Posterior vena cava (tissue), 2 donors: ENCODE measurements at regions not wholly inside any gene's neighbourhood (a gene's known extent, or its start where the extent isn't known, plus 50 kb on each side); places are given as distances from the start of the nearest gene placed in this dataset.
A peak's percentile ranks its signal among the peaks of the same experiment; 100 is the strongest.

Source experiments
- DNase-seq: peaks from one replicate; pipeline ENCODE4 v3.0.0-alpha.2; 2020; ENCODE audit warnings: low spot score
- intact Hi-C, 2 donors: fragments of 100-400 bp; cut with DNase I; formaldehyde crosslinking; loops; one replicate each; pipeline versions ENCODE4 v1.14.1 to v1.14.2; 2022 to 2023
- donor health status: DM: yes; HTN: yes; CAD: no.
- donor health status: DM: yes; HTN: yes; CAD: no.

DNA sequence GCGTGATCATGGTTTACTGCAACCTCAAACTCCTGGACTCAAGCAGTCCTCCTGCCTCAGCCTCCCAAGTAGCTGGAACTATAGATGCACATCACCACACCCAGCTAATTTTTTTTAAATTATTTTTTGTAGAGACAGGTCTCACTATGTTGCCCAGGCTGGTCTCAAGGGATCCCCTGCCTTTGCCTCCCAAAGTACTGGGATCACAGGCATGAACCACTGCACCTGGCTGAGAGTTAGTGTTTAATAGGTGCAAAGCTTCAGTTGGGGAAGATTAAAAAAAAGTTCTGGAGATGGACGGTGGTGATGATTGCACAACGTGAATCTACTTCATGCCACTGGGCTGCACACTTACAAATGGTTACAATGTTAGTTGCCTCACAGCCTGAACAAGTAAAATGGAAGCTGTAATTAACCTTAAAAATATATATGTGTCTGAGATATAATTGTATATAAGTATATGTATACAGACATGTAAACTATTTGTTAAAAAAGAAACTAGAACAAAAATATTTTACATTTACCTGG, 106.4 kb upstream of the ZNF438 start:
- intact Hi-C loops = loop anchor here in 1 of 2 donors (10.0 kb wide), 1 partner anchor 177 kb away; the partner anchor contains the start of gene ZEB1
- no peak for DNase-seq

DNA sequence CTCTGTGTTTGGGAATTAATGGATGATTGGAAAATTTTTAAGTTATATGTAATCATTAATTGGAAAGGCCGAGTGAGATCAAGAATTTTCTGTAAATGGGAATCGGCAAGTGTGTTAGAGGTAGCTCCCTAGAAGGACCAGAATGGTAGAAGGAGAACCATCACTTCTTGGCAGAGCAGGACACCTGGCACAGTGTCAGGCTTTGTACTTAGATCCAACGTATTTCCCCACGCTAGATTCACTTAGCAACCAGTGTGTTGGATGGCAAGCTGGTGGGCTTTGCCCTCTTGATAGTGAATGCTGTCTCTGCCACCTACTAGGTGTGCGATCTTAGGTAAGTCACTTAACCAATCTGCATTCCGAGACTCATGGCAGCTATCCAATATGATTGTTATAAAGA, 107.8 kb upstream of the ZNF438 start:
- intact Hi-C loops = loop anchor here in 1 of 2 donors (10.0 kb wide), 1 partner anchor 175 kb away; the partner anchor contains the start of gene ZEB1
- no peak for DNase-seq

DNA sequence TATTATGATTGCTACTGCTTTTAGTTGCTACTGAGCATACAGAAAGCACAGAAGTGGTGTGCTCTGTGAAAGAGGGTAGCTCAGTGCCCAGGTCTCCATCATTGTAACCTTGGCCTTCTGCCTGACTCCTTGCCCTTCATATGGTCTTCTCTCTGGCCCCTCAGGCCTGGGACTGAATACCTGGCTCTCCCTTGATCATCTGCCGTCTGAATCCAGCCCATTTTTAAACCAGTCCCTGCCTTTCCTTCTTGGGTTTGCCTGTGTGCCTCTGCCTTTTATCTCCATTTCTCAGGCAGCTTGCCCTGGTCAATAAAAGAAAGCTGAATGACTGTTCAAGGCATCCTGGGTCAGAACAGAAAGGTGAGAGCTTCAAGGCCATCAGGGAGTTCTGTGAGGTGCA, 109.1 kb upstream of the ZNF438 start:
- intact Hi-C loops = no loop called here
- no peak for DNase-seq

DNA sequence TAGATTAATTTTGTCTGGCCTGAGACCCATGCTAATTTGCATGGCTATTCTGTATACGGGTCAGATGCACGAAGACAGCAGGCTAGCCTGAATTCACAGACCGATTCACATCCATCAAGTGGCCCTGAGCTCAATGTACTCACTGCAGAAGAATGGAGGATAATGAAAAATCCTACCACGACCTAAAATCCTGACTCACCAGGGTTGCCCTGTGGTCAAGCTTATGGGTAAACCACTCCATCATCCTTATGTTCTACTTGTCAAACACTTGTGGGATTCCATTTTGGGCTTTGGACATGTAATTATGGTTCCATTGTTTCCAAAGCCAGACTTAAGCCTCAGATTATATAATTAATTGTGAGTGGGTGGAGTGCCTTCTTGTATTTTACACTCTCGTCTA, 110.4 kb upstream of the ZNF438 start:
- intact Hi-C loops = no loop called here
- no peak for DNase-seq

DNA sequence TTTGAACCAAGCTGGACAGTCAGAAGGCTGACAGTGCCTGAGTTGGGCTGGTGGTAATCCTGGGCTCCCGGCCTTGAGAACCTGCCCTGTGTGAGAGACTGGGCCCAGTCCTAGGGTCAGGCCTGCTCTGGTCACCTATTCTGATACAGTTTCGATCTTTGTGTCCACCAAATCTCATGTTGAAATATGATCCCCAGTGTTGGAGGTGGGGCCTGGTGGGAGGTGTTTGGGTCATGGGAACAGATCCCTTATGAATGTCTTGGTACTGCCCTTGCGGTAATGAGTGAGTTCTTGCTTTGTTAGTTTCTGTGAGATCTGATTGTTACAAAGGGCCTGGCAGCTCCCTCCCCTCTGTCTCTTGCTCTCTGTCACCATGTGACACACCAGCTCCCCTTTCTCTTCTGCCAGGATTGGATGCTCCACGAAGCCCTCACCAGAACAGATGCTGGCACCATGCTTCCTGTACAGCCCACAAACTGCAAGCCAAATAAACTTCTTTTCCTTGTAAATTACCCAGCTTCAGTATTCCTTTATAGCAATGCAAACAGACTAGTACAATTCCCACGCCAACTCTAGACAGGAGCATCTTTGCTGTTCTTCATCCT, 111.8 kb upstream of the ZNF438 start:
- DNase-seq = no peak
- intact Hi-C loops = no loop called here

DNA sequence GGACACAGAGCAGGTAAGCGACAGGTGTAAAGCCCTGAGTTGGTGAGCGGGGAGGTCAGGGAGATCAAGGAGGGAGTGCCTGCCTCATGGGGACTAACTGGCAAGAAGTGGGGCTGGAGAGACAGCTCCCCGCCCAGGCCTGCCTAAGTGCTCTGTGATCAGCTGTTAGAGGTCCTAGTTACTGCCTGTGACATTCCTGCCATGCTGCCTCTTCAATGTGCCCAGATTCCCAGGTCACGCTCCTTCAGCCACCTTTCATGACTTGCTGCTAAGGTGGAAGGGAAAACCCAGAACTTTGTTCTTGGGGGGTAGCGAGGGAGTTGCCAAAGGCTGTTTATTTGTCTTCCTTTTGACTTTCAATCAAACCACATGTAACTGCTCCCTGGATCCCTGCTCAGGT, 114.3 kb upstream of the ZNF438 start:
- intact Hi-C loops = no loop called here
- no peak for DNase-seq

DNA sequence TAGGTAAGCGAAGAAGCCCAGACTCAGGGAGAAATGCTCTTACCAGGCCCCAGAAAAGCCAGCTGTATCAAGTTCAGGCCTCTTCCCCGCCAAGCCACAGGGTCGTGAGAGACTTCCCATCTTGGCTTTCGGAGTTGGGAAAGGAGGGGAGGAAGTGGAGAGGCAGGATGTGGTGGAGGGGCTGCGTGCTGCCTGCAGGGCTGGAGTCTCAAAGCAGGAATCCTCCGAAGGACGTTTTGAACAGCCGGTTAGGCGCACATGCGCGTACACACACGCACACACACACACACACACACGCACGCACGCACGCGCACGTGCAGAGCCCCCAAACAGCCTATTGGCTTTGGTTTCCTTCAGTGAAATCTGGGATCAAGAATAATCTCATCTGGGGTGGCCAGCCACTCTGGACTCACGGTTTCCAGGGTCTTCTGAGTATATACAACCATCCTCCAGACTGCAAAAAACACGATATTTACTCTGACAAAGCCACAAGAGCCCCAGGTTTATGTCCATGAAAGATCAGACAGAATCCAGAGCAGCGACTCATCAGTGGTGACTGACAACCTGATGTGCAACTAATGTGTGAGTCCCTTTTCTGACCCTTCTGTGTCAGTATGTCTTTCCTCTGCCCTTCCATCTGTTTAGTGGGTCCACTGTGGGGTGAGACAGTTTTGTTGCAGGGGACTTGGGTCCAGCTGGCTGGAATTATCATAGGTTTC, 115.0 kb upstream of the ZNF438 start:
- intact Hi-C loops = no loop called here
- DNase-seq = no peak

DNA sequence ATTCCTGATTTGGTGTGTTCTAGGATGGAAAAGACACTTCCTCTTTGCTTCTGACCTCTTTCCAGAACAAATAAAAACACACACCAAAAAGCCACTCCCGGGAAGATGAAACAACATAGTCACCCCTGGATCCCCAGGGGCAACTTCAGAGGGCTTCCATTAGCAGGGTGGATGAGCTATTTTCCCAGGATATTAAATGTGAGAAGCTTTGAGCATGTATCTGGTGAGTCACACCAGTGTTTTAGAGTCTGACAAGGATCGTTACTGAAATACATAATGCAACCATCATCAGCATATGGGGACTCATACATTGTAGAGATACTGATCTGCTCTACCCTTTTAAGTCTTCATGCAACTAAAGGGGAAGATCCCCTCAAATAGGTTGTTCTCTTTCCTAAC, 115.5 kb upstream of the ZNF438 start:
- no peak for DNase-seq
- intact Hi-C loops = no loop called here

DNA sequence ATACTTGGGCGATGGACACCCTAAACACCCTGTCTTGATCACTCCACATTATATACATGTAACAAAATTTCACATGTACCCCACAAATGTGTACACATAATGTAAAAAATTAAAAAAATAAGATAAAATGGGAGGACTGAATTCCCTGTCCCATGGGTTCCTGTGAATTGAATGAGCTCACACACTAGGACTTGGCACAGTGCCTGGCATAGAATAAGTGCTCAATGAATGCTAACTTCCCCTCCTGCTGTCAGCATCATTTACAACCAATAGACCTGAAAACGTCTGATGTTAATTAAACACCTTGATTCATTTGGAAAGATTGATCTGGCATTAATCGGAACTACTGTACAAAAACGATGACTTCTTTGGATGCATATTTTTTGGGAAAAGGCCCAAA, 117.3 kb upstream of the ZNF438 start:
- DNase-seq = no peak
- intact Hi-C loops = no loop called here

DNA sequence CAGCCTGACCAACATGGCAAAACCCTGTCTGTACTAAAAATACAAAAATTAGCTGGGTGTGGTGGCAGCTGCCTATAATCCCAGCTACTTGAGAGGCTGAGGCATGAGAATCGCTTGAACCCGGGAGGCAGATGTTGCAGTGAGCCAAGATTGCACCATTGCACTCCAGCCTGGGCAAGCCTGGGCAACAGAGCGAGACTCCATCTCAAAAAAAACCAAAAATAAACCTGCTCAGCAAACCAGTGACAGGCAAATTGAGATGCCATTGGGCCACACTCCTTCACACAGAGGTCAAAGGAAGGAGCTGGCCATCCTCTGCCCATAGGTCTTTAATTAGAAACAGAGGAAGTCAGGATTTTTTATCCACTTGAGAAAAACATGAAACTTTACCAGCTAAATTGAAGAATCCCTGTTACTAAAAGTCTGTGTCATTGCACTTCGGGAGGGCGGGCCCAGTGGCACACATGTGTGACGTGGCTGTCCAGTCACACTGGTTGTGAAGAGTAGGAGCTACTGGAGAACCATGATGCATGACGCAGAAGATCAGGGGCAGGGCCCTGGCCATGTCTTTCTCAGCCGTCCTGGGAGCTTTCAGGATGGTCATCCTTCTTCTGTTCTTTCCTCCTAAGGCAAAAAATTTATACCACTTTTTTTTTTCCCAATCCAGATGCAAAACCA, 118.3 kb upstream of the ZNF438 start:
- intact Hi-C loops = no loop called here
- DNase-seq = no peak

DNA sequence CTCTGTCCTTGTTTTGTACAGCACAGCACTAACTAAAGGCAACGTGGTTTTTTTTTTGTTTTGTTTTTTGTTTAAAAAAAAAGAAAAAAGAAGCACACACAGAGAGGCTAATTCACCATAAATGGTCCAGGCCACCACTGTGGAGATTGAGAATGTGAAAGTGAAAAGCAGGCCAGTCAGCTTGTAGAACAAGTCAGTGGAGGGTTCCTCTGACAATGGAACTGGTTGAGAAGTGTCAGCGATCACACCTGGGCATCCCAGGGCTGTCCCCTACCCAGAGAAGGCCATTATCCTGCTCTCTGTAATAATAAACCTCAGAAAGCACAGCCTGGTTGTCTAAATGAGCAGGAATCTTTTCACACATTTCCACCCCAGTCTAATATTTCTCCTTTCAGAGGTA, 119.6 kb upstream of the ZNF438 start:
- no peak for DNase-seq
- intact Hi-C loops = no loop called here

DNA sequence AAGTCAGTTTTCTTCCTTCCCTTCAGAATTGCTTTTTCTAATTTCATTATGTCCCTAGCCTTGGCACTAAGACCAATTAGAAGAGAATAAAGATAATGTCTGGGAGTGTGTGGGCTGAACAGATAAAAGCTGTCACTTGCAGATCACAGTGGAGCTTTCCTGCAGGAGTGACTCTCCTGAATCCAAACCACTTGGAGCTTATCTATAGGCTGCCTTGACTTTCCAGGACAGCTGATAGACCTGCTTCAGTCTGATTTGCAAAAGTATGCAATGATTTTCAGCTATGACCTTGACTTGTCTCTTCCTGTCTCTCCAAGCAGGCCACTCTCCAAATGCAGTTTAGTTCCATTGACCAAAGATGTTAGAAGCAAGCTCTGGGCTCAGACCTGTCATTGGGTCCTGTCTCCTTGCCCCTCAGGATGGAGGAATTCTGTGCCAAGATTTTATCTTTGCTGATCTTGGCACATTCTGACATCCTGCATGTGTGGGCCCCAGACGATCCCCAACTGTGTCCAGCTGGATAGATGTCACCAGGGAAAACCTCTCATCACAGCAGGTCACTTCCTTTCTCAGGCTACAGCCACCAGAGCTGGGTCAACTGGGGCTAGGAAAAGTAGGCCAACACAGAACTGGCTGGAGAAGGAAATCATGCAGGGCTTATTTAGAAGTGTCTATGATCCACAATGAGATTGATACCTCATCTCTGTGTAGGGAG, 120.9 kb upstream of the ZNF438 start:
- intact Hi-C loops = no loop called here
- DNase-seq = no peak

DNA sequence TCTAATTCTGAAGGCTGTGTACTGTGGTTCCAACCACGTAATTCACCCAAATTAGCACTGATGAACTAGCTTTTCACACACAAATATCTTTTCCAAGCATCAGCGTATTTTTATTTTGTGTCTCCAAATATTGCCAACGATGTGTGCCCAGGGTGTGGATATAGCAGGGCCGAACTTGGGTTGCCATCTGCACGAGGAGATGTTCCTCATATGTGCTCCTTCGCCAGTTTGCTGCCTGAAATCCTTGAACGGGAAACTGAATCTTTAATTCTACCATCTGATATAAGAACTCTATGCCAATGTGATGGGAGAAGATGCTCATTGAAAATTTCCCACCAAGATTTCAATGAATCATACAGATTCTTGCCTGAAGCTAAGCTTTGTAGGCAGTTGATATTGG, 121.5 kb upstream of the ZNF438 start:
- no peak for DNase-seq
- intact Hi-C loops = no loop called here

DNA sequence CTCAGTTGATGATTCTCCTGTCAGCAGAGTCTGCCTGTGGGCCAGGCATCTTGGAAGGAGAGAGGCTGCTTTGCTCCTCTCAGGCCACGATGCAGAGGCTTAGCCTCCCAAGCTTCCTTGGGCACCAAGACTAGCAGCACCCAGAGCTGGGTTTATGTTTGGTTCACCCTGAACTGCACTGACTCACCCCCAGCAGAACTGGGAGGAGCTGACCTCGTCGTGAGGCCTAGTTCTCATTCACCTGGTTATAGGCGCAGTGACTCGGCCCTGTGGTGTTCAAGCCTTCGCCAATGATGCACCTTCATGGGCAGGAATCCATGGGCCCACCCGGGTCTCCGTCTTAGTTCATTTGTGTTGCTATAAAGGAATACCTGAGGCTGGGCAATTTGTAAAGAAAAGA, 122.0 kb upstream of the ZNF438 start:
- no peak for DNase-seq
- intact Hi-C loops = no loop called here

DNA sequence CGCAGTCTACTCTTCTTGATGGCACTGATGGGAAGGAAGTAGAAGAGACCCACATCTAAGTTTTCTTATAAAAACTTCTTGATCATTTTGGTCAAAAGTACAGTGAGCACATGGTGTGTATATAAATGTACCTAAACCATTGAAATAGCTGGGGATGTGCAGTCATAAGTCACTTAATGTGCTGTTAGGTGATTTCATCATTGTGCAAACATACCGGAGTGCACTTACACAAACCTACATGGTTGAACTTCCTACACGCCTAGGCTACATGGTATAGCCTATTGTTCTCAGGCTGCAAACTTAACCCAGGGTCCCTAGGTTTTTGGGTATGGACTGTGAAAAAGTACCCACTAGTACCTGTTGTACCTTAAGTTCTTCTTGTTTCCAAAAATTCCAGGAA, 123.3 kb upstream of the ZNF438 start:
- no peak for DNase-seq
- intact Hi-C loops = no loop called here

DNA sequence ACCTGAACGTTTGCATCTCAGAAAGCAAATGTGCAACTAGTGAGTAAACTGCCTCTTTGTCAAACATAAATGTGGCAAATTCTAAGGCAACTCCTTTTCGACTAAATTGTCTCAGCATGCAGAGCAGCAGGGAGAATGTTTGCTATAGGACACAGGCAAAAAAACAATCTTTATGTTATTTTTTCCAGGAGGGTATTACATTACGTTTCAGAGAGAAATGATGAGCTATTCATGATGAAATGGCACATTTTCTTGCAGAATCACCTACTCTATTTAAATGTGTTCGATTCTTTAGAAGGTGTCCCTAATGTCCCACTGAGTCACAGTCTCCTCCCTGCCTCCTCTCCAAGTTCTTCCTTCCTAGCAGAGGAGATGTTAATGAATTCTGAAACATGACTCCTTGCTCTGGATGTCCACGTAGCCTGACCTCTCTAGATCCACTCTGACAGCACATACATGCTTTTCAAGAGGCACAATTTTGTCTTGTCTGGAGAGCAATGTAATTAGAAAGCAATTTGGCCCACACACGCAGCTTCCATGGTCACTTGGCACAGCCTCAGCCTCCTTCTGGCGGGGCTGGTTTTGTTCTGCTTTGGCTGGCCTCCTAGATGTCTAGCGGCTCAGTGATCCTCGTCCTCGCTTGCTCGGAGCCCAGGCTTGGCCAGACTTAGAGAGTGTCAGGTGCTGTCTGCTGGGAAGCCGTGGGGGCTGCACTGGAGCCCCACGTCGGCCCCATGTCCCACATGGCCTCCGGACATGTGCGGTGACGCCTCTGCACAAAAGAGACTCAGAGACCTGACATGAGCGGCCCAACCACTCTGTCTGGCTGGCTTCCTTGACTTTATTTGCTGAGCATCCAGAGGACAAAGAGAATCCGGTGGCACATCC, 125.7 kb upstream of the ZNF438 start:
- intact Hi-C loops = no loop called here
- DNase-seq = peak; percentile 87

DNA sequence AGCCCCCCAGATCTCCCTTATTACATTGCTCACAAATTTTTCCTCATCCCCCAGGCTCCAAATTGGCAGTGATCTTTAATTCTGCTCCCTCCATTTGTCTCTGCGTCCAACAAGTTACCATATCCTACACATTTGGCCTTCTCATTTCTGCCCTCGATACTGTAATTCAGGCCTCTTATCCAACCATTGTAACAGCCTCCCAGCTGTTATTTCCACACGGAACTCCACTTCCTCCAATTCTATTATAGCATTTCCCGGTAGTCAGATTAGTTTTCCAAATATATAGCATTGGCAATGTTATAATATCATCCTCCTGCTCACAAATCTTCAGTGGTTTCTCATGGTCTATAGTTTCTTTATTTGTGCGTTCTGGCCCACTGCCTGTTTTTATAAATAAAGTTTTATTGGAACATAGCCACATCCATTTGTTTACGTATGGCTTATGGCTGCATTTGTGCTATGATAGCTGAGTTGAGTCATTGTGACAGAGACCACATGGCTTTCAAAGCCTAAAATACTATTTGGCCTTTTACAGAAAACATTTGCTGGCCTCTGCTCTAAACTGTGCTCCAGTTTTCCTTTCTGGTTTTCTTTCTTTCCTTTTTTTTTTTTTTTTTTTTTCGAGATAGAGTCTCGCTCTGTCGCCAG, 126.5 kb upstream of the ZNF438 start:
- no peak for DNase-seq
- intact Hi-C loops = no loop called here

DNA sequence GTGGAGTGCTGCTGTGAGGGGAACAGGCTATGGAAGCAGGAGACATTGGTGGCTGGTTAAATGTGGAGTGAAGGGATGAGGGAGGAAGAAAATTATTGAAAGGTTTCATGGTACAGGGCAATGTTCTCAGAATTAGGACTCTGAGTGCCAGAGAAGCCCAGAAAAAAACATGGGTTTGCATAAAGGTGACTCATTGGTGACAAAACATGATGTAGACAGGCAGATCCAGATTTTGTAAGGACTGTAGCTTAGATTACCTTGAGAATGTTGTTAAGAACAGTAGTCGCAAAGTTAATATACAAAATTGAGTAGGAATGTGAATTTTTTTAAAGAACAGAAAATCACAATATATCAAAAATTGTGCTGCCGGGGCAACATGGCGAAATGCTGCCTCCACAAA, 134.9 kb upstream of the ZNF438 start:
- intact Hi-C loops = no loop called here
- no peak for DNase-seq

DNA sequence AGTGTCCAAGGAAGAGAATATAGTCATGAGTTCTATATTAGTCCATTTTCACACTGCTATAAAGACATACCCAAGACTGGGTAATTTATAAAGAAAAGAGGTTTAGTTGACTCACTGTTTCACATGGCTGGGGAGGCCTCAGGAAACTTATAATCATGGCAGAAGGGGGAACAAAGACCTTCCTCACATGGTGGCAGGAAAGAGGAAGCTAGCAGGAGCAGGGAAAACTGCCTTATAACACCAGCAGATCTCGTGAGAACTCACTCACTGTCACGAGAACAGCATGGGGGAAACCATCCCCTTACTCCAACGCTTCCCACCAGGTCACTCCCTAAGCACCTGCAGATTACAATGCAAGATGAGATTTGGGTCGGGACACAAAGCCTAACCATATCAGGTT, 139.0 kb upstream of the ZNF438 start:
- no peak for DNase-seq
- intact Hi-C loops = no loop called here
